Chondrocyte (in vitro differentiated cells): ENCODE measurements at regions not wholly inside any gene's neighbourhood (a gene's known extent, or its start where the extent isn't known, plus 50 kb on each side); places are given as distances from the start of the nearest gene placed in this dataset.

Experiments used
- DNase-seq: peaks from one replicate; pipeline ENCODE4 v3.0.0; 2021; ENCODE audit warnings: mixed read lengths, low spot score
- H3K27ac Mint-ChIP-seq: one replicate; pipeline ENCODE4 v1.8.0; 2021; ENCODE audit warnings: mild to moderate bottlenecking, moderate library complexity, mixed read lengths; ENCODE audit not compliant: unreplicated experiment
- H3K27me3 Mint-ChIP-seq: 2 replicates; pipeline ENCODE4 v1.8.0; 2021; ENCODE audit warnings: low read depth, mixed read lengths
- H3K36me3 Mint-ChIP-seq: 2 replicates; pipeline ENCODE4 v1.8.0; 2021; ENCODE audit warnings: low read depth, mixed read lengths
- H3K4me1 Mint-ChIP-seq: 2 replicates; pipeline ENCODE4 v1.8.0; 2021; ENCODE audit warnings: low read depth, mild to moderate bottlenecking, mixed read lengths
- H3K4me3 Mint-ChIP-seq: one replicate; pipeline ENCODE4 v1.8.0; 2021; ENCODE audit warnings: mild to moderate bottlenecking, moderate library complexity, mixed read lengths; ENCODE audit not compliant: unreplicated experiment
- H3K9me3 Mint-ChIP-seq: 2 replicates; pipeline ENCODE4 v1.8.0; 2021; ENCODE audit warnings: low read depth, mixed read lengths
- CTCF ChIP-seq: fragments of 200-600 bp; sonication (generic); IDR thresholded peaks from 2 replicates; pipeline ENCODE4 v1.5.0; 2021; ENCODE audit warnings: antibody characterized with exemption, mild to moderate bottlenecking, moderate library complexity

DNA sequence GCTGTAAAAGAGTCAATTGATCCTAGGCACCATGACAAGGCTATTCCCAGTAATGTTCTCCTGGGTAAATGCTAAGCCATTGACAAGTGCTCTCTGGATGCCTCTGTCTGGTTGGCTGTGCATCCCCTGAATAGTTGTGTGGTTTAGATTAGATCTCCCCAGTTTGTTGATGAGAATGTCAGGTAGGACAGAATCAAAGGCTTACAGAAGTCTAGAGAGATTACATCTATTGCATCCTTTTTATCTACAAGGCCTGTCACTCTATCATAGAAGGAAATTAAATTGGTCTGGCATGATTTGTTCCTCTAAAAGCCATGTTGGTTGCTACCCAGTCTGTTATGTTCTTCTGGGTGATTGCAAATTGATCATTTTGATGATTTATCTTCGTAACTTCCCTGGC is 548.3 kb downstream of the GATA3 start:
- no peak overlapping the region for H3K27ac Mint-ChIP-seq
- no peaks in the 10 kb centered on the region for H3K27me3 Mint-ChIP-seq
- TF ChIP-seq CTCF, result no peak
- H3K9me3 Mint-ChIP-seq, result peaks cover 34% of the 10 kb centered on the region
- no peaks in the 10 kb centered on the region for H3K4me1 Mint-ChIP-seq
- H3K36me3 Mint-ChIP-seq, result no peaks in the 10 kb centered on the region
- no peak overlapping the region for H3K4me3 Mint-ChIP-seq
- DNase-seq, result no peak

- no peak for DNase-seq
- H3K9me3 Mint-ChIP-seq, result peaks cover 16% of the 10 kb centered on the region
- no peak overlapping the region for H3K27ac Mint-ChIP-seq
- no peaks in the 10 kb centered on the region for H3K36me3 Mint-ChIP-seq
- H3K4me3 Mint-ChIP-seq, result no peak overlapping the region
- no peaks in the 10 kb centered on the region for H3K27me3 Mint-ChIP-seq
- TF ChIP-seq CTCF, result no peak
- no peaks in the 10 kb centered on the region for H3K4me1 Mint-ChIP-seq
These were observed 559.6 kb downstream of the GATA3 start for GRCh38 chr10:8614054-8614565.

DNA sequence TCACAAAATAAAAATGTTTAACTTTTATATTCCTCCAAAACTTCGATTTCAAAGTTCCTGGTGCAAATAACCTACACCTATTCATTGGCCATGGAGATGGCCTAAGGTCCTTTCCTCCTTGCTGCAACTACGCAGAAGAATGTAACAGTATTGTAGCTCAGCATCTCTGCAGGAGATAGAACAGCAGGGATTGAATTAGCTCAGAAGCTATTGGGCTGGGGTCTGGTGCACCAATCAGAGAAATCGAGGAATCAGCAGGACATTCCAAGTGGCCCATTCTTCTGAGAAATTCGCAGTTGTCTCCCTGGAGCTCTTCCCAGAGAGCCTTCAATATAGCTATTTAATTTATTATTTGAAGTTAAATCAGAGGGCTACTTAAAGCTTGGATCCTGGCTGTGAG is 560.6 kb downstream of the GATA3 start:
- Mint-ChIP-seq H3K4me3 (no peak overlapping the region), H3K27me3 (no peaks in the 10 kb centered on the region), H3K36me3 (no peaks in the 10 kb centered on the region), H3K9me3 (peaks cover 20% of the 10 kb centered on the region), H3K27ac (no peak overlapping the region), H3K4me1 (no peaks in the 10 kb centered on the region)
- no peak for DNase-seq
- no peak for TF ChIP-seq CTCF

DNA sequence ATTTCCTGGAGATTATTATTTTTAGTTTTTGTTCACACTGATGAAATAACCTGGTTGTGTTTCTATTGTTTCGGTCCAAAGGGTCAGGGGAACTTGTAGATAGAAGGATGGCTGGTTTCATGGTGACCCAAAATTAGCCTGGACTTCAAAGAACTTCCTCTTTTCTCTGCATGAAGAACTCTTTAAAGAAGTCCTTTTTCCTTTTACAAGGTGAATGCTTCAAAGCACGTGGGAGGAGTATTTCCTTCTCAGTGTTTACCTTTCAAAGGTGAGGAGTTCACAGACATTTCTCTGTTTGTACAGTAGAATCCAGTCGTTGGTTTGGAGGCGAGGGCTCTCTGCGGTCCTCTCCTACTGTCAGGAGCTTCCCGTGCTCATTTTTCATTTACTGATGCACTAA is 561.7 kb downstream of the GATA3 start:
- no peak for TF ChIP-seq CTCF
- Mint-ChIP-seq H3K9me3 (peaks cover 16% of the 10 kb centered on the region), H3K36me3 (no peaks in the 10 kb centered on the region), H3K4me3 (no peak overlapping the region), H3K27me3 (no peaks in the 10 kb centered on the region), H3K4me1 (no peaks in the 10 kb centered on the region), H3K27ac (no peak overlapping the region)
- no peak for DNase-seq

DNA sequence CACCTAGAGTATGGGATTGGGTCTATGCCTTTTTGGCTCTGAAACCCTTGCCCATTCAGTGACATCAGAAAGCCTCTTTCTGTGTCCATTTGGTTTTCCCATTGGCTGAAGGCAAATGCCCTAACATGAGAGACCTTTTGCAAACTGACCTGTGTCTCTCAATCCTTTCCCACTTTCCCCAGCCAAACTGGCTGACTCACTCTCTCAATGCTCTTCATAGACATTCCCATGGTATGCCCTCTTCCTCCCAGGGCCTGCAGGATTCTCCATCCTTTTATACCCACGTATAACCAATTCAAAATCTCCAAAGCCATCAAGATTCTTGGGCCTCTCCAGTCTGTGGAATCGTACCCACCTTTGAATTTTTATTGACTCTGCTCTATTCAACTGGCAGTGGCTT is 563.3 kb downstream of the GATA3 start:
- Mint-ChIP-seq H3K9me3 (peaks cover 17% of the 10 kb centered on the region), H3K4me1 (no peaks in the 10 kb centered on the region), H3K27me3 (no peaks in the 10 kb centered on the region), H3K27ac (no peak overlapping the region), H3K4me3 (no peak overlapping the region), H3K36me3 (no peaks in the 10 kb centered on the region)
- no peak for TF ChIP-seq CTCF
- DNase-seq, result no peak
